Kasumi-1 (cell line): ENCODE measurements at regions not wholly inside any gene's neighbourhood (a gene's known extent, or its start where the extent isn't known, plus 50 kb on each side); places are given as distances from the start of the nearest gene placed in this dataset.

Experiments used
- DNase-seq, 2 experiments: peaks; one replicate each; lab custom pipeline; 2025; lab: John Stamatoyannopoulos, UW

GRCh38 chr7:46539892-46540483, 618.9 kb upstream of the IGFBP3 start:
- DNase-seq = no peak

GRCh38 chr7:46537191-46537905, 616.3 kb upstream of the IGFBP3 start:
- DNase-seq = no peak

GRCh38 chr7:46534664-46535588, 613.9 kb upstream of the IGFBP3 start:
- no peak for DNase-seq

GRCh38 chr7:46533946-46534345, 612.9 kb upstream of the IGFBP3 start:
- DNase-seq = no peak

GRCh38 chr7:46532571-46532970, 611.5 kb upstream of the IGFBP3 start:
- DNase-seq = no peak

GRCh38 chr7:46530081-46530750, 609.1 kb upstream of the IGFBP3 start:
- no peak for DNase-seq

GRCh38 chr7:46527360-46527759, 606.3 kb upstream of the IGFBP3 start:
- DNase-seq = no peak

GRCh38 chr7:46525876-46526275, 604.8 kb upstream of the IGFBP3 start:
- DNase-seq = no peak

GRCh38 chr7:46524350-46524749, 603.3 kb upstream of the IGFBP3 start:
- no peak for DNase-seq

GRCh38 chr7:46522354-46522906, 601.4 kb upstream of the IGFBP3 start:
- no peak for DNase-seq

- no peak for DNase-seq
Observed at GRCh38 chr7:46518713-46519112, 597.6 kb upstream of the IGFBP3 start.

GRCh38 chr7:46515844-46516590, 594.9 kb upstream of the IGFBP3 start:
- no peak for DNase-seq

GRCh38 chr7:46513447-46513848, 592.4 kb upstream of the IGFBP3 start:
- no peak for DNase-seq

- DNase-seq = no peak
Observed at GRCh38 chr7:46512891-46513413, 591.9 kb upstream of the IGFBP3 start.

- no peak for DNase-seq
Observed at GRCh38 chr7:46511442-46512215, 590.6 kb upstream of the IGFBP3 start.

- no peak for DNase-seq
Observed at GRCh38 chr7:46508583-46508982, 587.5 kb upstream of the IGFBP3 start.

GRCh38 chr7:46507560-46507959, 586.5 kb upstream of the IGFBP3 start:
- DNase-seq = no peak

GRCh38 chr7:46494441-46494840, 573.4 kb upstream of the IGFBP3 start:
- DNase-seq = no peak

- DNase-seq = no peak
Observed at GRCh38 chr7:46494028-46494427, 573.0 kb upstream of the IGFBP3 start.

GRCh38 chr7:46493196-46493595, 572.1 kb upstream of the IGFBP3 start:
- no peak for DNase-seq
